HG02623 (cell line): ENCODE measurements at regions not wholly inside any gene's neighbourhood (a gene's known extent, or its start where the extent isn't known, plus 50 kb on each side); places are given as distances from the start of the nearest gene placed in this dataset.

ENCODE experiments used
- ATAC-seq: cut with Tn5 transposase; IDR thresholded peaks from one replicate; pipeline ENCODE4 v1.9.1; 2021; ENCODE audit warnings: moderate library complexity; ENCODE audit not compliant: unreplicated experiment

DNA sequence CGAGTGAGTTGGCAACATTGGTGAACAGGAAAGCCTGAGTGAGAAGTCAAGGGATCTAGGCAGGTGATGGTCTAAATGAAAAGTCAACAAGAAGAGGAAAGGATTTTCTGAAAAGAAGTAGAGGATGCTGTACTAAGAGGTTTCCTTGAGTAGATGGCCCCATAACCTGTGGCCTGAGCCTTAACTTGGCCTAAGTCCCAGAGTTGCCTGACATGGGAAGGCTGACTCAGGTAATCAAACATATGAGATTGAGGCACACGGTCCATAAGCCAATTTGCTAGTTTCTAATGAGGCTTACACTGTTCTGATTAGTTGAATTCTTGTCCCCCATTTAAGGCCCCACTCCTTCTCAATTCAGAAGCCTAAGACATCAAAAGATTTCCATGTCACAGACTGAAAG is 262.5 kb upstream of the LMCD1 start:
- no peak for ATAC-seq

DNA sequence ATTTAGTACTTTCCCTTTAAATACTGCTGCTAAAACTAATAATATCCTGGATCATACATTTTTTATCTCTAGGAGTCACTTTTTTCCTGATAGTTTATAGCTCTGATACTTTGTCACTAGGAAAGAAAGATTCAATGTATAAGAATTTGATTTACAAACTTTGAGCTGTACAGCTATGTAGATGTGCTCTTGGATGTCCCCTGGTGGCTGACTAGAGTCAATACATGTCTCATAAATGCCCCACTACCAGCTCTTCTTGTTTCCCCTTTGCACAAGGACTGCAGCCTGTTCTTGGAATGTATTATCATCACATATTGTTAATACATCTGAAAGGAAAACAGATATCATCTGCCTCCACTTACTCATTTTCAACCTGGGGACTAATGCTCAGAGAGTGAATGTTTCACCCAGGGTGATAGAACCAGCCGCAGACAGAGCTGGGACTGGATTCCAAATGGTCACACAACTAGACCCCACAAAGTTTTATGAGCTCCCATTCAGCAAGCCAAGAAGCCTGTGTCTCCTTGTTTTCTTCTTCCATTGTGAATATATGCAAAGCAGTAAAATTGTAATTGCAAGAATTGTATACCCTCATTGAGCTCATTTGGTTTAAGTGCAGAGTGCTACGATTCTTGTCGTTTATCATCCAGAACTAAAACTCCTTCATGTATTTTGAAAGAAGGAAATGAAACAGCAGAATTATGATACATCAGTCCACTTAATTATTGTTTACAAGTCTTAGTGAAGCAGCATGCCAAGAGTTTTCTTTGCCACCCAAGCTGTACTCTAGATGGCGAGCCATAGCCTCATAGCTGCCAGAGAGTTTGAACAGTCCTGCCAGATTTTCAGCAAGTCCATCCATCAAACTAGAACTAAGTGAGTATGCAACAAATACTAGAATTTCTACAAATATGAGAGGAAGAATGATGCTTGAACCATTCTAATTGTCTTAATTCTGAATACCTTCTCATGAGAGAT is 261.6 kb upstream of the LMCD1 start:
- peak; percentile 94 for ATAC-seq

DNA sequence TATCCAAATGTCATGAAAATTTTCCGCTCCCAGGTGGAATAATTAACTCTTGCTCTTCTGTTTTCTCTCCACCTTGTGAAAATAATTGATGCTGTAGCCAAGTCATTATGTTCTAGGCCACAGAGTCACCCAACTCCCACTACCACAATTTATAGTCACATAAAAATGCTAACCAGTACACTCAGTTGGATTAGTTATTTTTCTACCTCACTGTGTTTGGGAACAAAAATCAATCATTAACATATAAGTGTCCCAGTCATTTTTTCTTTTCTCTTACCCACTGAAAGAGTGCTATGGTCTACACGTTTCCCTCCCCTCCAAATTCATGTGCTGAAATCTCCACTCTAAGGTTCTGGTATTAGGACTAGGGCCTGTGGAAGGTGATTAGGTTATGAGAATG is 255.6 kb upstream of the LMCD1 start:
- ATAC-seq = no peak

DNA sequence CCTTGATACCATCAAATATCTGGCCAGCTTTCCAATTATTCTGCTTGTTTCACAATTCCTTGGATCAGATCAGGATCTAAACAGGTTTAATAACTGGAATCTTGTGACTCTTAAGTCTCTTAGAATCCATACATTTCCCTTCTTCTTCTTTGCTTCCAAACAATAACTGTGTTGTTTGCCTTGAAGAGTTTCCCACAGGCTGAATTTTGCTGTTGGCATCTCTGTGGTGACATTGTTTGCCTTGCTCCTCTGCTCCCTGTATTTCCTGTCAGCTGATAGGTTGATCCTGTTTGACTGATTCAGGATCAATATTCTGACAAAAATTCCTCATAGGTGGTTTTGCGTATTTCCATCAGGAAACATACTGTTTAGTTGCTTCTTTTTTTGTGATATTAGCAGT is 248.4 kb upstream of the LMCD1 start:
- ATAC-seq = no peak

DNA sequence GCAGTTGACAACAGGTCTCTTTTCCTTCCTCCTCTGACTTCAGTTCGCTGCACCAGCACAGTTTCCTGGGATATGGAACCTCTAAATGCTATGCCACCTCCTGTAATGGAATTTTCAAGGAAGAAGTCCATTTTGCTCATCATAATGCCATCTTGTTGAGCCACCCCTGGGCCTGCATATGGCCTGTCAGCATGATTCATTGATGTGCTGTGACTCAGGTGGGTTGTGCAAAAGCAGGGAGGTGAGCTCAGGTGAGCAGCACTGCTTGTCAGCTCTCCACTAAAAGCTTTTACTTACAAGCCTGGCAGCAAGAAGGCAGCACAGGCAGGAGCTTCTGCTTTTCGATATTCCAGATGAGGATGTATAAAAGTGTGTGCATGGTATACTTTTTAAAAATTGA is 247.1 kb upstream of the LMCD1 start:
- no peak for ATAC-seq

DNA sequence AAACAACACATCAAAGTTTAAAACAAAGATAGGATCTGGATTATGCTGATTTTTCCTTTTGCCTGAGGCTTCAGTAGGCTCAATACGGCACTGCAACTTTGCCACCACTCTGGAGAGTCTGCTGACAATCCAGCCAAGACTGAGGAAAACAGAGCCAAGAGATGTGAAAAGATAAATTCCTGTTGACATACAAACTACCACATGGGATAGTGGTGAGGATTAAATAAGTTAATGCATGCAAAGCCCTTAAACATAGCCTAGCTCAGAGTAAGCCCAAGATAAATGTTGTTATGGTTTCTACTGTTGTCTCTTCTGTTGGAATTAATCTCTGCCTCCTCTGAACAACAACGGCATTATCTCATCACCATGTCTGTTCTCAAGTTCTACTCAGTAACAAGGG is 245.9 kb upstream of the LMCD1 start:
- ATAC-seq = no peak

DNA sequence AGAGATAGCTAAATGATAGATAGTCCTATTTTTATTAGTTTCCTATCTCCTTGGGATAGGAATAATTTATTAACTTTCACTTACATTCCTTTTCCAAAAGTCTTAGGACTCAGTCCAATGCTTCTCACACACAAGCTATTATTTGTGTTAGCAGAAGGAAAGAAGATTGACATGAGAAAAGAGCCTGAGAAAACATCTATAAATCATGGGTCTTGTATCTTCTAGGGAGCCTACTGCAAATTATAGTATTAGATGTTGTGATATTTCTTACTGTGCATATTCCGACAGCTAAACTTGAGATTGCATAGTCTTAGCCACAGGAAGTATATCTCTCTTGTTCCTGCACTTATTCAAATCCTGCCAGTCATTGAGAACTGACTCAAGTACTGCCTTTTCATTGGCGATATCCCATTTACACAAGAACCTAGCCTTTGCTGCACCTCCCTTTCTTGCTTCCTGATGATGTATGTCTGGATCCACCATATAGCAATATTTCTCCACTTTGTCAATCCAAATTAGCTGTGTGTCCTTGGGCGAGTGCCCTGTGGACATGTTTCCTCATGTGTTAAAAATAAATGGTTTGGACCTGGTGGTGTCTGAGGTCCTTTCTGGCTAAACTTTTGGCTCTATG is 245.1 kb upstream of the LMCD1 start:
- no peak for ATAC-seq

DNA sequence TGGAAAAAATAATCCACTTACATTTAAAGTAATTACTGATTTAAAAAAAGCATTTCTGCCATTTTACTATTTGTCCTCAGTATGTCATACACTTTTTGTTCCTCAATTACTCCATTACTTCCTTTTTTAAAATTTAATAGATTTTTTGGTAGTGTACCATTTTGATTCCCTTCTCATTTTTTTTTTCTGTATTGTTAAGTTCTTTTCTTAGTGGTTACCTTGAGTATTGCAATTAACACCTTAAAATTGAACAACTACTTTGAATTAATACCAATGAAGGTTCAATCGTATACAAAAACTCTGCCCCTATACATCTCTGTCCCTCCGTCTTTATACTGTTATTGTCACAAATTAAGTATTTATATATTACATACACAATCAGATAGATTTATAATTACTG is 240.6 kb upstream of the LMCD1 start:
- no peak for ATAC-seq

DNA sequence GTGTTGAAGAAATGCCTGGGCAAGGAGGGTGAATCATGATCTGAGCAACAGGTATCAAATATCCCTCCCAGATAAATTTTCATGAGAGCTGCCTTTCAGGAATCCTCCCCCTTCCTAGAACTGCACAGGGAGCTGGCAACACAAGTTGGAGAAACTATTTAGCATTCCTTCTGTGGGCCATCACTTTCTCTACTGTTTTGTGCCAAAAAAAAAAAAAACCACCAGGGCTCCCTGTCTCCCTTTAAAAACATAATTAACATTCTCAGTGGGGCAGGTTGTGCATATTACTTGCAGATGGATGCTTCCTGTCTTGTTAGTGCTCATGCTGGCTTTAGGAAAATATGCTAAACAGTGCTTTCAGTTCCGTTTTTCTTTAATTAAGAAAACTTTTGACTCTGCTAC is 234.9 kb upstream of the LMCD1 start:
- ATAC-seq = no peak

DNA sequence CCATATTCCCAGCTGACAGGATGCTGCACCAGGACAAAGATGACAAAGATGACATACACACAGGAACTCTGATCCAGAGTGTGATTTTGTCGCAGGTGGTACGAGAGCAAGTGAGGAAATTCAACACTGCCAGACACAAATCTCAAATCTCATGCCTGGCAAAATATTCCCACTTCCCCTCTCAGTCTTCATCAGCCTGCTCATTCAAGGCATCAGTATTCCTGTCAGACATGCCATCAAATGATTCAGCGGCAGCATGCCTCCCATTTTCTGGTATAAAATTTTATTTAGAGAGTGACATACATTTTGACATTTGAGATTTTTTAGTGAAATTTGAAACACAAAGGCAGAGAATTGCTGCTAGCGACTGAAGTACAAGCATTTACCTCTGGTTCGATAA is 228.1 kb upstream of the LMCD1 start:
- no peak for ATAC-seq

DNA sequence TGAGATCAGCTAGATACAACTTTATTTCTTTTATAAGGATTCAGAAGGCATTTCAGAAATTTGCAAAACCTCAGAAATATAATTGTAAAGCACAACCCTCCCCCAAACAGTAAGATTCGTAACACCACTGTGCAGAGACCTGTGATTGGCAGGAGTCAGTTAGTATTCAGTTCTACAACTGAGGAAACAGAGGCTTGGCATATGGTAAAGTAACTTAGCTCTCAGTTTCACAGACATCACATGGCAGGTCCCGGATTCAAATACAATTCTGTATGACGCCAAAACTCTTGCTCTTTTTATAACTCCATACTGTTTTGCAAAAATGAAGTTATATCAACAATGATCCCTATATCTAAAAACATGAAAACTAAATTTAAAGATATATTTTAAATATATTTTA is 225.6 kb upstream of the LMCD1 start:
- no peak for ATAC-seq

DNA sequence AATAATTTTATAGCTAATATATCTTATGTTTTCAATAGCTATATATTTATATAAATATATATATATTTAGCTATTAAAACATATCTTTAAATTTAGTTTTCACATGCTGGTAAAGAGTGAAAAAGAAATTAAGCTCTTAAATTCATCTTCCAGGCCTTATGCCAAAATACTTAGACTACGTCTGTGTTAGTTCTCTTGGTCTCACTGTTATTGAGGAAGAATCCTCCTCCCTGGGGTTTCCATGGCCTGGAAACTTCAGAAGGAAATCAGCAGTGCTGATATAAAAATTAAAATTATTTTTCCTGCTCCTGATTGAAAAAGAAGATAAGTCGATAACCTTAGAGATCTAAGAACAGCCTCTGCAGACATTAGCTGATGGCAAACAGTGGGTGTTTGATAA is 225.1 kb upstream of the LMCD1 start:
- no peak for ATAC-seq

DNA sequence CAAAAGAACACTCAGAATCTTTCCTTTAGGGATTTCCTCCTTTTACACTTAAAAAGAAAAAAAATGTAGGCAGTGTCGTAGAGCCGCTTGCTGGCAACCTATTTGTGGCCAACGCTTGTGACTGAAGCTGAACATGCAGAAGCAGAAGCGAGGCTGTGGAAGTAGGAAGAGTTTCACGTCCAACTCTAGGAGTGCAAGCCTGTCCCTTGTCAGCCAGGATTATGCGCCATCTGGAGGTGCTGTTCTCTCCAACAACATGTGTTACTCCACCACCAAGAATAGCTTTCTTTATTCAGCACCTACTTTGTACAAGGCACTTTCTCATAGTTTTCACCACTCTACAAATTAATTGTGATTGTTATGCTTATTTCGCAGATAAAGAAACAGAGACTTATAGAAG is 223.2 kb upstream of the LMCD1 start:
- no peak for ATAC-seq

DNA sequence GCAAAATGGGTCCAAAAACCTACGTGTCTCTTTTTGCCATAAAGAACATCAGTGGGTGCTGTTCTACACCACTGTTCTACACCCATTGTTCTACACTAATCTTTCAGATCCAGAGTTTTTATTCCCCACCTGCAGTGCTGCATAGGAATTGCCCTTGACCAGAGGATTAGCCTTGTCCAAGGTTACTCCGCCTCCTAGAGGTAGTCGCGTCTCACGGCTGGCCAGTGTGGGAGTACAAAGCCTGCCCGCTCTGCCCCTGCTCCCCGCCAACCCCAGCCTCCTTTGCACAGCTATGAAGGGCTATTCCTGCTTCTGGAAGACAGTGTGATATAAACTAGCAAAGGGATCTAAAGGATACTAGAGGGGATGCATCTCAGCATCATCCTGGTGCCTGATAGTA is 222.1 kb upstream of the LMCD1 start:
- ATAC-seq = no peak

DNA sequence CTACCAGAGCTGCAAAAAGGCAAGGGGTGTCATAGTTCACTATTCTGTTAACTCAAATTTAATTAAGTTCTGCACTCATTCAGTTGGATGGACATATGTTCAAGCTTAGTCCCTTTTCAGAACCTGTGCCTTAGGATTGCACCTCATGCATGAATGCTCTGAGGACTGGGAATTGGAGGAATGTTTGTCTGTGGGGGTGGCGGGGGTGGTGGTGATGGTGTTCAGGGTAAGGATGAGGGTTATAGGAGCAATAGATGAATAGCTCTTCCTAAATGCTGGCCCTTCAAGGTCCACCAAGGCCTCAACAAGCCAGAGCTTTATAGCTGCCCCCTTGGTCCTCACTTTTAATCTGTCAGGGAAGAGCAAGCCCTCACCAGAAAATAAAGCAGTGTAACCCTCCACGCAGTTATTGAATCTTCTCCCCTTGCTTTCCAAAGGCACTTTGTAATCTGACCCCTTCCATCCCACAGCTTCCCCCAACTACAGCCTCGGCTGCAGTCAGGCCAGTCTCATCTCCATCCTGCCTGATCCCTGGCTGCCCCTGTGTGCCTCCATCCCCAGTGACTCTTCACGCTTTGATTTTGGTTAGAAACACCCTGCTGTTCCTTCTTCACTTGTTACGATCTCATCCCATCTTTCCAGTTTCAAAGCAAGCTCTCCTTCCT is 221.6 kb upstream of the LMCD1 start:
- ATAC-seq = no peak

DNA sequence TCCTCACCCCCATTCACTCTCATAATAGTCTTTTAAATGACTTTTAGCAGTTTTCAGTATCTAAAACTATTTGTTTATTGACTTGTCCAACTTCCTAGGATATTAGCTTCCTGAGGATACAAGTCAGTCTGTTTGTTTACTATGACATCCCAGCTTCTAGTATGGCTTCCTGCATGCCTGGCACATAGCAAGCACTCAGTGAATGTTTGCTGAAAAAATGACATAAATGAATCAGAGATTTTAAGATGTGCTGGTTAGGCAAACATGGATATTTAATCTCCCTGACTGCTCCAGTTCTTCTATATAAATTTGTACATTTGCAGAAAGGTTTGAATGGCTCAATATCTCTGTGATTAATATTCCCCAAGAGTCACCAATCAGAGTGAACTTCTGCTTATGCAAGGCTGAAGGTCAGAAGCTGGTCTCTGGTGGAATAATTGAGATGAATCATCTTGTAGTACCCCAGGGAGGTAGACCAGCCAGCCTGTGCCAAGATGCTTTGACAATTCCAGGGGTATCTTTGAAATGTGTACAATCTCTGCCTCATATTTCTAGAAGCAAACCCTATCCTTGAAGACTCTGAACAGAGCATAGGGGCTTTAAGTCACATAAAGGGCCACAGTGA is 219.0 kb upstream of the LMCD1 start:
- ATAC-seq = no peak

DNA sequence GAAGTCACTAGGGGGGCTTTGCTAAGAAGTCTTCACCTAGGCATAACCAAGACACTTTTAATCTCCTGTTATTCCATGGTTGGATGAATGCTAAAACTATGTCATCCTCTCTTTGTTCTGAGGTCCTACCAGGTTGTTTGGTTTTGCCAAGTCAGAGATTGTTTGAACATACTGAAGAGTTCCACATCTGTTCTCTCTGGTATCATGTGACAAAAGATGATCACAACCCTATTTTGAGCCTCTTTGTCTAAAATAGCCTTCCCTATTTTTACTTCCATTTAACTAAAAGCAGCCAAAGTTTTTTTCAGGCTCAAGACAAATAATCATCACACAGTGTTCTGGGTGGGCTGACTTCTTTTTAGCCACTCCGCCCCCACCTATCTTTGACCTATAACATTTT is 218.4 kb upstream of the LMCD1 start:
- ATAC-seq = no peak

DNA sequence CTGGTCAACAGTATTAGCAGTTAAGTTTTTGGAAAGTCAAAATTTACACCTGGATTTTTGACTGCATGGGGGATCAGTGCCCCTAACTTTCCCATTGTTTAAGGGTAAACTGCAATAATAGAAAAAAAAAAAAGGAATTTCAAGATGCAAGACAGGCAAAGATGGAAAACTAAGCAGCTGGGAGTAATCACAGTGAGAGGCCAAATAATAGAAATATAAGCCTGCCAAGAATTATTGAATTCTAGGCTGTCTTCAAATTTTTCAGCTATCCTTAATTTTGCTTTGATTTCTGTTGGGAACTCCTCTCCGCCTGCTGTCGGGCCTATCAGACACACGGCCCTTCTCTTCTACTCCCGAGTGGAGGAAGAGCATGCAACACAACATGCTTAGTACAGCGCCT is 215.5 kb upstream of the LMCD1 start:
- ATAC-seq = no peak

DNA sequence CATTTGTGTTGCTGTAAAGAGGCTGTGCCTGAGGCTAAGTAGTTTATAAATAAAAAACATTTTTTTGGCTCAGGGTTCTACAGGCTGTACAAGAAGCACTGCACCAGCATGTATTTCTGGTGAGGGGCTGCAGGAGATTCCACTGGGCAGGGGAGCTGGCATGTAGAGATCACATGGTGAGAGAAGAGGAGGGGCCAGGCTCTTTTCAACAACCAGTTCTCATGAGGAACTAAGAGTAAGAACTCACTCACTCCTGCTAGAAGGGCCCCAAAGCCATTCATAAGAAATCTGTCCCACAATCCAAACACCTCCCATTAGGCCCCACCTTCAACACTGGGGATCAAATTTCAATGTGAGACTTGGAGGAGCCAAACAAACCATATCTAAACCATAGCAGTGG is 214.9 kb upstream of the LMCD1 start:
- no peak for ATAC-seq

DNA sequence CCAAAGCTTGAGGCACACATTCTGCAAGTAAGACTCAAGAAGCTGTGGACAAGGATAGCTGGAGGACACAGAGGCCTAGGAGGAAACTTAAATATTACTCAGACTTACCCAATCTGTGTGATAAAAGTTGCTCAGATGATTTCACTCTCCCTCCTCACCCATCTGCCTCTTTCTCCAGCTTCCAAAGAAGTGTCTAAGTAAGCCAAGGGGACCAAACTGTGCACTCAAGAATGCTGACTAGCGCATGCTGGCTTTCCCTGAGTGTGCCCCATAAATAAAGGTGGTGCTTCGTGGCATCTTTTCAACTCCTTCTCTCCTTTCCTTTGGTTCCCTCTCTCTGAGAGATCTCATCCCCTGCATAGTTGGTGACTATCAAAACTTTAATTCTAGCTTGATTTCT is 211.0 kb upstream of the LMCD1 start:
- no peak for ATAC-seq

DNA sequence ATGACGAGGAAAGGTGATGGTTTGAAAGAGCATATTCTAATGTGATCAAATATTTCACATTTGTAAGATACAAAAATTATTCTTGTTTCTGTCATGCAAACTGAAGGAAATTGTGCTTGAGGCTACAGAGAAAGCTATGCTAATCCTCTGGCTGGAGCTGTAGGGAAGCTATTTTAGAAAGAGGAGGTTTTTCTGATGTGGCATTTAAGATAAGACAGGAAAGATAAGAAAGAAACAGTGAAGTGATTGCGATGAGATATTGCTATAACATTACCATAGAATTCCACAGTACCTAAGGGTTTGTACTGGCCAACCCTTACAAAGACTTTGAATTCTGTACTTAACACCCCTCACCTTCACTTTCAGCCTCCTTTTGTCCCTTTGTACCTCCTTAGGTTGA is 205.2 kb upstream of the LMCD1 start:
- no peak for ATAC-seq
